Effector memory CD8-positive, alpha-beta T cell (primary cell): ENCODE measurements at regions not wholly inside any gene's neighbourhood (a gene's known extent, or its start where the extent isn't known, plus 50 kb on each side); places are given as distances from the start of the nearest gene placed in this dataset.

ENCODE experiments used
- ATAC-seq: fragments of 150-1000 bp; cut with Tn5 transposase; replicated peaks from 2 replicates; pipeline ENCODE4 v1.10.0; 2021; ENCODE audit warnings: mild to moderate bottlenecking, moderate library complexity
- DNase-seq, 3 experiments: peaks; one replicate each; pipeline ENCODE4 v3.0.0; 2021
- H3K27ac Mint-ChIP-seq, 2 donors: one replicate each; pipeline ENCODE4 v1.8.0; 2022; ENCODE audit warnings: mild to moderate bottlenecking in 2 of 2, mixed read lengths in 2 of 2, moderate library complexity in 2 of 2
- H3K27me3 Mint-ChIP-seq, 2 donors: one replicate each; pipeline ENCODE4 v1.8.0; 2022; ENCODE audit warnings: mixed read lengths in 2 of 2
- H3K36me3 Mint-ChIP-seq: one replicate; pipeline ENCODE4 v1.8.0; 2022; ENCODE audit warnings: mild to moderate bottlenecking, moderate library complexity, mixed read lengths; ENCODE audit not compliant: insufficient read depth
- H3K4me1 Mint-ChIP-seq, 2 donors: one replicate each; pipeline ENCODE4 v1.8.0; 2022; ENCODE audit warnings: low read depth in 2 of 2, mixed read lengths in 2 of 2
- H3K4me3 Mint-ChIP-seq, 2 donors: one replicate each; pipeline ENCODE4 v1.8.0; 2022; ENCODE audit warnings: mild to moderate bottlenecking in 2 of 2, mixed read lengths in 2 of 2, moderate library complexity in 2 of 2
- H3K9me3 Mint-ChIP-seq, 2 donors: one replicate each; pipeline ENCODE4 v1.8.0; 2022; ENCODE audit warnings: mixed read lengths in 2 of 2

DNA sequence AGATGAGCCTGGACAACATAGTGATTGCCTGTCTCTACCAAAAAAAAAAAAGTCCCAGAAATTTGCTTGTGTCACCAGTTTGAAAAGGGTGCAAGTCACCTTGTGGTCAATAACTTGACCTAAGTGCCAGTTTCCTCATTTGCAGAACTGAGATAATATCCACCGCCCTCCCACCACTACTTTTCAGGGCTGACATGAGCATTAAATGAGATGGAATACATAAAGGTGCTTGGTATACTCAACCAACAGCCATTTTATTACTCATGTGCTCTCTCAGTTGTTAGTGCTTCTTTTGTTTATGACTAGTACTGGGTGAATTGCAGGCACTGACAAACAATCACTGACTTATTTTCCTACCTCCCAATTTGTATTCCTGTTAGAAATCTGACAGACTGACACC, 340.5 kb upstream of the SATB1 start:
- H3K27me3 Mint-ChIP-seq: peaks cover 10 to 16% of the 10 kb centered on the region in 2 donors
- H3K9me3 Mint-ChIP-seq: no peaks in the 10 kb centered on the region
- no peaks in the 10 kb centered on the region for H3K36me3 Mint-ChIP-seq
- H3K4me3 Mint-ChIP-seq: no peak overlapping the region
- DNase-seq (no peak), ATAC-seq (no peak)
- H3K27ac Mint-ChIP-seq: no peak overlapping the region
- no peaks in the 10 kb centered on the region for H3K4me1 Mint-ChIP-seq

DNA sequence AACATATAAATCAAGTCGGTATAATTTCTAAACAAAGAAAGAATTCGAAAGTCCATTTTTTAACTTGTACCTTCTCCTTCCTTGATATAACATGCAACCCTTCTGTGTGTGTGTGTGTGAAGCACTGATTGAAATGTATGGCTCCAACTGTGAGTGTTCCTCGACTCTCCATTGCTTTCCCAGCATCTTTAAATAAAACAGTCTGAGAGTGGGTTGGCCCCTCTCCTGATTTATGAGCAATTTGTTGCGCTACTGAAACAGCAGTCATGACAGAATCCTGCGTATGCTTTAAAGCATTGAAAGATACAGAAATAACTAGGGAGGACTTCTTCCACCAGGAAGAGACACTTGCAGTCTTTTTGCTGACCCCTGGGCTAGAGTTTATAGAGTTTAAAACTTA, 340.0 kb upstream of the SATB1 start:
- no peak overlapping the region for H3K4me3 Mint-ChIP-seq
- H3K36me3 Mint-ChIP-seq: no peaks in the 10 kb centered on the region
- H3K9me3 Mint-ChIP-seq: no peaks in the 10 kb centered on the region
- H3K27me3 Mint-ChIP-seq: peaks cover 10 to 16% of the 10 kb centered on the region in 2 donors
- ATAC-seq: no peak
- no peaks in the 10 kb centered on the region for H3K4me1 Mint-ChIP-seq
- no peak overlapping the region for H3K27ac Mint-ChIP-seq
- DNase-seq: no peak

DNA sequence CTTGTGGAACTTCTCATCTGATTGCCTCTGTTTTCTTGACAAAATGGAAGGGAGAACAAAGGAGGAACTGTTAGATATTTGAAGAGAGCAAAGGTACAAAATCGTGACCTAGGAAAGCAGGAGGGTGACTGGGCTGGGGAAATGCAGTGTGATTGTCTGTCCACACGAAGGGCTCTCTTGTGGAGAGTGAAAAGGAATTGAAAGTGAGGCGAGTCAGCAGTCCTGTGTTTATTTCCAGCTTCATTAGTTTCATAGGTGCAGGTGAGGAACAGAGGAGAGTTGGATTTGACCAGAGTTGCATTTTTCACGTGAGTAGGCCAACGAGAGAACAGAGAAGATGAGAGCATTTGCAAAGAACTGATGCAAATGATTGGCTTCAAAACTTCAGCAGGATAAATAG, 336.4 kb upstream of the SATB1 start:
- H3K36me3 Mint-ChIP-seq: no peaks in the 10 kb centered on the region
- peaks cover 7% of the 10 kb centered on the region in 2 donors for H3K4me1 Mint-ChIP-seq
- no peak for ATAC-seq

DNA sequence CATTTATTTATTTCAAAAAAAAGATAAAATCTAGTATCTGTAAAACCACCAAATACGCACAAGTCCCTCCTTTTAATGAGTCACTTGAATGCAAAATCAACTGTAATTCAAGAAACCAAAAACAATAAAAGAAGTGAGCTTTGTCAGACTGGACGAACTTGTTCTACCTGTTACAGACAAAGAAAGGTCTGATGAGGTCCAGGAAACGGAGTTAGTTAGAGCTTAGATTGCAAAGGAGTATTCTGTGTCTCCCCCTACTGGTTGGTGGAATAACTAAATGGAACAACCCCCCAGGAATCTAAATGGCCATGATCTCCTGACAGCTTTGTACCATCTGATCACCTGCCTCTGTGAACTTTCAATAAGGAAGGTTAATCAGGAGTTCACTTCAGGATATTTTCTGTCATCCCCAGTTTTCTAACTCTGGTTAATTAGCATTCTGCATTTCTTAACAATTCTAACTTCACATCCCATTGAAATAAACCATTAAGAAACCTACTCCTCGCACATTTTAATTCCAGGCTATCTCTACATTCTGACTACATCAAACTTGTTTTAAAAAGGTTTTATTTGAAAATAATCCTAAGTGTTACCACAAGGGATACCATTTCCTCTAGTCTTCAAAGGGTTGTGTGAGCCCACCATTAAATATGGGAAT, 333.0 kb upstream of the SATB1 start:
- H3K9me3 Mint-ChIP-seq: no peaks in the 10 kb centered on the region
- peak overlapping the region in 1 of 2 donors; percentile 0 for H3K27ac Mint-ChIP-seq
- no peak overlapping the region for H3K4me3 Mint-ChIP-seq
- peak; percentile 43 to 55 (median 47) for DNase-seq
- ATAC-seq: peak; percentile 97
- H3K27me3 Mint-ChIP-seq: no peaks in the 10 kb centered on the region
- peaks cover 7% of the 10 kb centered on the region in 2 donors for H3K4me1 Mint-ChIP-seq
- H3K36me3 Mint-ChIP-seq: no peaks in the 10 kb centered on the region

More for the DNA sequence above, 336.4 kb upstream of the SATB1 start:
- DNase-seq: no peak
- Mint-ChIP-seq H3K27ac (no peak overlapping the region), H3K27me3 (no peaks in the 10 kb centered on the region), H3K9me3 (no peaks in the 10 kb centered on the region), H3K4me3 (no peak overlapping the region)

DNA sequence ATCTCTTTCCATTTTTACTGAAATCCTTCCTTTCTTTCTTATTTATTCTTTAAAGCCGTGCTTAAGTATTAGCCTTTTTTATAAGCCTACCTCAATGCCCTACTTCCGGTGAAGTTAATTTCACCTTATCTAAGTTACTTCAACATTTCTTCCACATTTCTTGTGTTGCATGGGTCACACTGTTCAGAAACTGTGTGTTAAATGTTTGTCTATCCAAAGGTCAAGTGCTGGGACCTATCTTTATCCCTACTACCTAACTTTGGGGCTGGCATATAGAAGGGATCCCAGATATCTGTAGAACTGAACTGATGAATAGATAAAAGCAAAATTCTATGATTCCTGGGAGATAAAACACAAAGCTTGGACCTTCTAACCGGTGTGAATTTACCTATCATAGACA, 332.3 kb upstream of the SATB1 start:
- Mint-ChIP-seq H3K4me3 (no peak overlapping the region), H3K9me3 (no peaks in the 10 kb centered on the region), H3K4me1 (peaks cover 7% of the 10 kb centered on the region in 2 donors), H3K27me3 (no peaks in the 10 kb centered on the region), H3K27ac (peak overlapping the region; percentile 0 to 24), H3K36me3 (no peaks in the 10 kb centered on the region)
- DNase-seq (no peak), ATAC-seq (no peak)

DNA sequence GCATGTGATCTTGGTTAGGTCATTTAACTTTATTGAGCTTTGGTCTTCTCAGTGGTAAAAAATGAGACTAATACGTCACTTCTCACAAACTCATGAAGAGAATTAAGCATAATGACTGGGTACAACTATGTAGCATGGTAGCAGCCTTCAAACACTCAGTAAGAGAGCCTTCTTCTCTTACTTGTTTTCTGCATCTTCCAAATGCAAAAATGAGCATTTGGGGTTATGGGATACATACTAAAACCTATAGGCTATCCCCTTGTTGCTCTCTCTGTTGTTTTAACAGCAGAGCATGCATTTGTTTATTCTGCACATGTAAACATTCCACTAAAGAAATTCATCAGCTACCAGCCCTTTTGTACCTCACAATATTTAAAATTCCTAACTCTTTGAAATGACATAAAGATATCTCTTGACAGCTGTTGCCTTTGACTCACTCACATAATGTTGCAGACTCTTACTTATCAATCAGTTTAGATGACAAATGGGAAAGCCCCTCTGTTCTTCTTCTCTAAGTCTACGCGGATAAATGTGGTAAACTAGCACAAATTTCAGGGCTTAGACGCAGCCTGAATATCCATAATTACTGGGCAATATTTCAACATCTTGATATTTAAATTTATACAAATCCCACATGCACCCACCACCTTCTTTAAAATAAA, 327.3 kb upstream of the SATB1 start:
- ATAC-seq: no peak

DNA sequence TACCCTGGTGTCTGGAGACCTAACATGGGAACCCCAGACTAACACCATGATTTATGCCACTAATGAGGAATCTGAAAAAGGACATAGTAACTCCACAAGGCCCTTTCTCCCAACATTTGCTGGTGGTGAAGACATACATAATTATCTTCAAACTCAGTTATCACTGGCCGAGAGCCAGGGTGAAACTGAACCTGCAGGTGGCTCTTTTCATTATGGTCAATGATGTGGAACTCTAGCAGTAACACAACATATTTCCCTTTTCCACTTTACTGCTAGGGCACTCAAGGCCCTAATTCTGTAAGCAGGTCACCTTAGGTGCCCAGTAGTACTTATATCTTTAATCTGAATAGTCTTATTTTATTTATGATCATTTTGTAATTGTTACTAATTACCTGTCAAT, 326.4 kb upstream of the SATB1 start:
- peaks cover 4 to 9% of the 10 kb centered on the region in 2 donors for H3K4me1 Mint-ChIP-seq
- no peak overlapping the region for H3K4me3 Mint-ChIP-seq
- ATAC-seq (no peak), DNase-seq (no peak)
- no peak overlapping the region for H3K27ac Mint-ChIP-seq
- H3K27me3 Mint-ChIP-seq: no peaks in the 10 kb centered on the region
- no peaks in the 10 kb centered on the region for H3K36me3 Mint-ChIP-seq
- no peaks in the 10 kb centered on the region for H3K9me3 Mint-ChIP-seq

More for the DNA sequence above, 327.3 kb upstream of the SATB1 start:
- Mint-ChIP-seq H3K9me3 (no peaks in the 10 kb centered on the region), H3K4me1 (peaks cover 7 to 11% of the 10 kb centered on the region in 2 donors), H3K4me3 (no peak overlapping the region), H3K27ac (peak overlapping the region in 1 of 2 donors; percentile 57), H3K36me3 (no peaks in the 10 kb centered on the region), H3K27me3 (no peaks in the 10 kb centered on the region)
- no peak for DNase-seq

DNA sequence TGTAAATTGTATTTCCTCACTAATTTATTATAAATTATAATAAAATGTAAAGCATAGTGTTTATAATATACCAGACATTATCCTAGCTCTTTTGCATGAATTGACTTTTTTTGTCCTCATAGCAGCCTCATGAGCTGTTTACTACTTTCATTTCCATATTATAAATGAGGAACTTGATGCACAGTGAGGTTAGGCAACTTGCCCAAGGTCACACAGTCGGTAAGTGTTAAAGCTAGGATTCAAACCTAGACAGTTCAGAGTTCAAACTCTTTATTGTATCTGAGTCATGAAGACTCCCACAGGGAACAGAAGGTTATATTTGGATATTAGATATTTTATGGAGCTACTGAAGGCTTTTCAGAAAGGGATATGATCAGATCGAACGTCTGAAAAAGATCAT, 322.2 kb upstream of the SATB1 start:
- peaks cover 31 to 42% of the 10 kb centered on the region in 2 donors for H3K4me1 Mint-ChIP-seq
- H3K27ac Mint-ChIP-seq: no peak overlapping the region
- H3K9me3 Mint-ChIP-seq: no peaks in the 10 kb centered on the region
- no peaks in the 10 kb centered on the region for H3K36me3 Mint-ChIP-seq
- H3K4me3 Mint-ChIP-seq: no peak overlapping the region
- DNase-seq (no peak), ATAC-seq (no peak)
- H3K27me3 Mint-ChIP-seq: no peaks in the 10 kb centered on the region

DNA sequence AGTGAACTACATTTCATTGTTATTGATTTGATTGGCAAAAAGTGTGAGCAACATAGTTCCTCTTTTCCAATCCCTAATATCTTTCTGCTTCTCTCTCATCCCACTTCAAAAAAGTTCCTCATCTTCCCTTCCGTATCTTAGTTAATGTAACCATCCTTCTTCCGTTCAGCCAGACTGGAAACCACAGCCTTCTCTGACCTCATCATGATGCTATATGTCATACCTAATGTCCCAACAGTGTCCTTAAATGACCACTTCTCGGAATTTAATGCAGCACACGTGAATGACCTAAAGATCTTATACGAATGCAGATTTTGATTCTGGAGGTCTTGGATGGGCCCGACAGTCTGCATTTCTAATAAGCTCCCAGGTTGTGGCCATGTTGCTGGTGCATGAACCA, 320.3 kb upstream of the SATB1 start:
- Mint-ChIP-seq H3K9me3 (no peaks in the 10 kb centered on the region), H3K36me3 (peaks cover 13% of the 10 kb centered on the region), H3K27me3 (no peaks in the 10 kb centered on the region), H3K4me3 (peak overlapping the region; percentile 38 to 44), H3K27ac (peak overlapping the region; percentile 14 to 94), H3K4me1 (peaks cover 42 to 58% of the 10 kb centered on the region in 2 donors)
- ATAC-seq (no peak), DNase-seq (no peak)

DNA sequence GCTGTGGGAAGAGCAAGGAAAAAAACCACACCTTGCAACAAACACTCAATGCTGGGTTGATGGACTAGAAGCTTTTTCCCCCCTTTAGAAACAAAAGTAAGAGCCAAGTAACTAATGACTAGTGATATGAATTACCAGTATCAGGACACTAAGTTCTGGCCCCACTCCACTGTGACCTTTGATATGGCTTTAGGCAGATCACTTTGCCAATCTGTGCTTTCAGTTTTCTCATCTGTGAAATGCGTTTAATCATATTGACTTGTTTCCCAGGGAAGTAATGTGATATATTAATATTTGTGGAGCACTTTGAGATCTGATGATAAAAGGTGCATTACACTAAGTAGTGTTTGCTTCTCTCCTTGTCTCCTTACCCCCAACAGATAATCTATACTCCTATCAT, 319.3 kb upstream of the SATB1 start:
- ATAC-seq (no peak), DNase-seq (no peak)
- Mint-ChIP-seq H3K36me3 (peaks cover 14% of the 10 kb centered on the region), H3K27ac (peak overlapping the region; percentile 14 to 94), H3K4me1 (peaks cover 49 to 61% of the 10 kb centered on the region in 2 donors), H3K9me3 (no peaks in the 10 kb centered on the region), H3K27me3 (no peaks in the 10 kb centered on the region), H3K4me3 (peak overlapping the region; percentile 38 to 44)

DNA sequence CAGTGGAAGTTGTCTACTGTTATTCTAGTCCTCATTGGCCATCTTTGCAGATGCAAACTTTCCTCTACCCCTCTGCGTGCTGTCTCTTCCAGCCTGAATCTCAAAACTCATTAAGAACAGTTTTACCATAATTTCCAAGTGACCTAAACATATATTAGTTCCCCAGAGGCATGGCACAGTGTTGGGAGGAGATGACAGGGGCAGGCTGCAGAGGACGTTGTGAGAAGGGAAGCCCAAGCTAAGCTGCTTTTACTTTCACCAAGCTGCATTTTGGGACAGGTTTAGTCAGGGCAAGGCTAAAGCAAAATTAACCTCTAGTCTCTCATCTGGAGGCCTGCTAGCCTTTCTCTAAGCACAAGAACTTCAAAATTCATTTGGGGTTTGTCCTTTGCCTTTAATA, 318.6 kb upstream of the SATB1 start:
- Mint-ChIP-seq H3K36me3 (peaks cover 14% of the 10 kb centered on the region), H3K9me3 (no peaks in the 10 kb centered on the region), H3K4me3 (peak overlapping the region; percentile 38 to 44), H3K27me3 (no peaks in the 10 kb centered on the region), H3K4me1 (peaks cover 56 to 65% of the 10 kb centered on the region in 2 donors), H3K27ac (peak overlapping the region; percentile 14 to 94)
- ATAC-seq: no peak
- no peak for DNase-seq

DNA sequence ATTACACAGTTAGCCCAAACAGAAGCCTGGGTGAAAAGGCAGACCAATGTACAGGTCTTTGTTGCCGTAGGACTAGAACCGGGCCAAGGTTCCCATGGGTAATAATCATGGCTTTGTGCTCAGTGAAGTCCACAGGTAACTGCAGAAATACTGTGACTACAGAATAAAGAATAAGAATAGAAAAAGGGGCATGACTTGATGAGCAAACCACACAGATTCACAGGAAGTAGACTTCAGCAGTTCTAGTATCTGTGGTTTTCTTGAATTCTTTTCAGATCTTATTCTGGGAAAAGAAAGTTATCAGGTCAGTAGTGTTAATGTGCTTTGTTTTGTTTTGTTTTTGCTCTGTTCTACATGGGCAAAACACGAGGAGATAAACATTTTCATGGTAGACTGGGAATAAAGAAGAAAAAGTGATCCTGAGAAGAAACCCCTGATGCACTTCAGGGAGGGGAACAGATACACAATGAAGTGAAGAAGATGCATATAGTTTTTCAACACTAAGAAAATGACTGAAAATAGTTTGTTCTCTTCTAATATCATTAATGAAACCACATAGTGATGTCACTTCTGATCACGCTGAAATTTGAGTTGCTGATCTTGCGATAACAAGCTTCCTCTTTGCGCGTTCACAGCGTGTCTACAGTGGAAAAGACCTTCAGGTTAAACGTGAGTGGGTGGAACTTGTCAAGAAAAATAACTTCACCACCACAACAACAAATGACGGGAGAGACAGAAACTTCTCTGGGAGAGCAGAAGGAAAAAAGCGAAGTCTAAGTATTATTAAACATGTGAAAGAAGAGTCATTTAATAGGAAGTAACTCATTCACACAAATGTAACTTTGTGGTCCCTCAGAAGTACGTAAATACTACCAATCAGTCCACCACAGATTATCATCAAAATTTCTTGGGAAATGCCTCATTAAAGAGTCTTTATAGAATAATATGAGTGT, 315.8 kb upstream of the SATB1 start:
- Mint-ChIP-seq H3K9me3 (no peaks in the 10 kb centered on the region), H3K36me3 (peaks cover 14% of the 10 kb centered on the region), H3K4me3 (peak overlapping the region; percentile 69 to 71), H3K4me1 (peaks cover 66 to 68% of the 10 kb centered on the region in 2 donors), H3K27me3 (no peaks in the 10 kb centered on the region), H3K27ac (peak overlapping the region; percentile 94 to 97)
- peak; percentile 43 to 56 (median 51) for DNase-seq
- peak; percentile 74 for ATAC-seq

DNA sequence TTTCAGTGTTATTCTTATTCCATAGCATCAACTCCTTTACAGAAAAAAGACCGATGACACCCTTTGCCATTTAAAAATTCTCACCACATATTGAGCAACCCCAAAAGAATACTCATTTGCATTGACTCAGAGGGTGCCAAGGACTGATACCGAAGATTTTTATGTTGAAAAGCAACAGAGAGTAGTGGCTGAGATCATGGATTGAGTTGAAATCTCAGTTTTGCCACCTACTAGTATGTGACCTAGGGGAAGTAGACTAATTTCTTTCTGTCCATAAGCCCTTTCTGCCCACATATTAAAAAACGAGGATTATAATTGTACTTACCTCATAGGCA, 313.9 kb upstream of the SATB1 start:
- H3K4me3 Mint-ChIP-seq: no peak overlapping the region
- no peak for DNase-seq
- H3K9me3 Mint-ChIP-seq: no peaks in the 10 kb centered on the region
- peak overlapping the region; percentile 51 to 94 for H3K27ac Mint-ChIP-seq
- peaks cover 55 to 57% of the 10 kb centered on the region in 2 donors for H3K4me1 Mint-ChIP-seq
- H3K27me3 Mint-ChIP-seq: no peaks in the 10 kb centered on the region
- peak; percentile 5 for ATAC-seq
- H3K36me3 Mint-ChIP-seq: peaks cover 14% of the 10 kb centered on the region
